ENCODE measurements at regions not wholly inside any gene's neighbourhood (a gene's known extent, or its start where the extent isn't known, plus 50 kb on each side); places are given as distances from the start of the nearest gene placed in this dataset.
"Not testable (repeated sequence)": the region's sequence is repeated elsewhere in the genome, so short reads cannot be mapped to it uniquely, and the experiment has no call there.

DNA sequence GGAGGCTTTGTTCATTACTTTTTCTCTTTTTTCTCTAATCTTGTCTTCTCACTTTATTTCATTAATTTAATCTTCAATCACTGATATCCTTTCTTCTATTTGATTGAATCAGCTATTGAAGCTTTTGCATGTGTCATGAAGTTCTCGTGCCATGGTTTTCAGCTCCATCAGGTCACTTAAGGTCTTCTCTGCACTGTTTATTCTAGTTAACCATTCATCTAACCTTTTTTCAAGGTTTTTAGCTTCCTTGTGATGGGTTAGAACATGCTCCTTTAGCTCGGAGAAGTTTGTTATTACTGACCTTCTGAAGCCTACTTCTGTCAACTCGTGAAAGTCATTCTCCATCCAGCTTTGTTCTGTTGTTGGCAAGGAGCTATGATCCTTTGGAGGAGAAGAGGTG lies 695.0 kb upstream of the CDH6 start:
- TF ChIP-seq, protein P1, sequence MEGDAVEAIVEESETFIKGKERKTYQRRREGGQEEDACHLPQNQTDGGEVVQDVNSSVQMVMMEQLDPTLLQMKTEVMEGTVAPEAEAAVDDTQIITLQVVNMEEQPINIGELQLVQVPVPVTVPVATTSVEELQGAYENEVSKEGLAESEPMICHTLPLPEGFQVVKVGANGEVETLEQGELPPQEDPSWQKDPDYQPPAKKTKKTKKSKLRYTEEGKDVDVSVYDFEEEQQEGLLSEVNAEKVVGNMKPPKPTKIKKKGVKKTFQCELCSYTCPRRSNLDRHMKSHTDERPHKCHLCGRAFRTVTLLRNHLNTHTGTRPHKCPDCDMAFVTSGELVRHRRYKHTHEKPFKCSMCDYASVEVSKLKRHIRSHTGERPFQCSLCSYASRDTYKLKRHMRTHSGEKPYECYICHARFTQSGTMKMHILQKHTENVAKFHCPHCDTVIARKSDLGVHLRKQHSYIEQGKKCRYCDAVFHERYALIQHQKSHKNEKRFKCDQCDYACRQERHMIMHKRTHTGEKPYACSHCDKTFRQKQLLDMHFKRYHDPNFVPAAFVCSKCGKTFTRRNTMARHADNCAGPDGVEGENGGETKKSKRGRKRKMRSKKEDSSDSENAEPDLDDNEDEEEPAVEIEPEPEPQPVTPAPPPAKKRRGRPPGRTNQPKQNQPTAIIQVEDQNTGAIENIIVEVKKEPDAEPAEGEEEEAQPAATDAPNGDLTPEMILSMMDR (IDR thresholded peaks at IDR 0.05; ENCODE audit: low read depth, low read length) = not testable (repeated sequence)
- TF ChIP-seq EZH2phosphoT487 (IDR thresholded peaks at IDR 0.05; ENCODE audit: low read depth) = not testable (repeated sequence)

Data from OCI-LY3 (cell line).